ENCODE measurements at regions not wholly inside any gene's neighbourhood (a gene's known extent, or its start where the extent isn't known, plus 50 kb on each side); places are given as distances from the start of the nearest gene placed in this dataset.

DNA sequence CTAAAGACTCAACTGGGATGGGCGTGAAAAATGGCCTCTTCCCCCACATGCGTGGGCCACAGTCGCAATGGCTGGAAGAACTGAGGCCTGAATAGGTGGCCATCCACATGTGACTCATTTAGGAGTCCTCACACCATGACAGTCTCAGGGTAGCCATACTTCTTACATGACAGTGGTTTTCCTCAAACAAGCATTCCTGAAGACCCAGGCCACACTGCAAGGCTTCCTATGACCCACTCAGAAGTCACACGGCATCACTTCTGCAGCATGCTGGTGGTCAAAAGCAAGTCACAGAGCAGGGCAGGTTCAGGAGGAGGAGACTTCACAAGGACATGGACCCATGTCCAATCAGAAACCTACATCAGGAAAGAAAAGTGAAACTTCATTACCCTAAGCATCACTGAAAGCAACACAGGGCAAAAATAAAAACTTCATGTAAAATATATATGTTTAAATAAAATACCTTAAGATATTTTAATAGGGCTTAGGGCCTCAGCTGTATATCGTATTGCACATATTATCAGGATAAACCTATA lies 257.1 kb downstream of the OPA1 start:
- WGBS, 2 donors: 93 to 98% methylated on average over 5 of the region's 5 CpGs
- Histone ChIP-seq H3K36me3 (no peaks in the 10 kb centered on the region), H3K9me3 (no peaks in the 10 kb centered on the region), H3K4me3 (no peak overlapping the region), H3K4me1 (peaks cover 0 to 28% (median 14%) of the 10 kb centered on the region in 4 donors), H3K27me3 (peaks cover 0 to 2% of the 10 kb centered on the region in 2 donors), H3K27ac (no peak overlapping the region)
- TF ChIP-seq EP300 (IDR thresholded peaks at IDR 0.05) (no peak), POLR2A (IDR thresholded peaks at IDR 0.05) (no peak)
- TF ChIP-seq, protein P1, sequence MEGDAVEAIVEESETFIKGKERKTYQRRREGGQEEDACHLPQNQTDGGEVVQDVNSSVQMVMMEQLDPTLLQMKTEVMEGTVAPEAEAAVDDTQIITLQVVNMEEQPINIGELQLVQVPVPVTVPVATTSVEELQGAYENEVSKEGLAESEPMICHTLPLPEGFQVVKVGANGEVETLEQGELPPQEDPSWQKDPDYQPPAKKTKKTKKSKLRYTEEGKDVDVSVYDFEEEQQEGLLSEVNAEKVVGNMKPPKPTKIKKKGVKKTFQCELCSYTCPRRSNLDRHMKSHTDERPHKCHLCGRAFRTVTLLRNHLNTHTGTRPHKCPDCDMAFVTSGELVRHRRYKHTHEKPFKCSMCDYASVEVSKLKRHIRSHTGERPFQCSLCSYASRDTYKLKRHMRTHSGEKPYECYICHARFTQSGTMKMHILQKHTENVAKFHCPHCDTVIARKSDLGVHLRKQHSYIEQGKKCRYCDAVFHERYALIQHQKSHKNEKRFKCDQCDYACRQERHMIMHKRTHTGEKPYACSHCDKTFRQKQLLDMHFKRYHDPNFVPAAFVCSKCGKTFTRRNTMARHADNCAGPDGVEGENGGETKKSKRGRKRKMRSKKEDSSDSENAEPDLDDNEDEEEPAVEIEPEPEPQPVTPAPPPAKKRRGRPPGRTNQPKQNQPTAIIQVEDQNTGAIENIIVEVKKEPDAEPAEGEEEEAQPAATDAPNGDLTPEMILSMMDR (IDR thresholded peaks at IDR 0.05): no peak
- DNase-seq (ENCODE audit: low spot score in 2 of 2): no peak

DNA sequence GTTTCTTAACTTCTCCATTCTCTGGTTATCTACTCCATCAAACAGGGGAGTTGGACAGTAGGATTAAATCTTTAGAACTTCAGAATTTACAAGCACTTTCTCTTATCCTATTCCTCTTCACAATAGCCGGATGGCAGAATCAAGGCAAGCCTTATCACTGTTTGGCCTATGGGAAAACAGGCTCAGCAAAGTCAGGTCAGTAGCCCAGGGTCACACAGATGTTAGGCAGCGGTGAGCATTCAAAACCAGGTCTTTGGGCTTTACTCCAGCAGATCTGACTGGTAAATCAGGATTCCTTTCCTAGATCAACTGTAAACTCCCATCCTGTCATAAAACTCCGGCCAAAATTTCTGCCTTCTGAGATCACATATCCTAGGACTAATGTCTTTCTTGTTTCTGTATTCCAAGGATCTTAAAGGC lies 258.4 kb downstream of the OPA1 start:
- no peak for DNase-seq (ENCODE audit: low spot score in 2 of 2)
- WGBS, 2 donors: 56 to 60% methylated on average over 3 of the region's 3 CpGs
- H3K9me3 ChIP-seq: no peaks in the 10 kb centered on the region
- no peak overlapping the region for H3K4me3 ChIP-seq
- H3K36me3 ChIP-seq: no peaks in the 10 kb centered on the region
- no peak for TF ChIP-seq EP300 (IDR thresholded peaks at IDR 0.05)
- TF ChIP-seq, protein P1 (IDR thresholded peaks at IDR 0.05): no peak
- no peak for TF ChIP-seq POLR2A (IDR thresholded peaks at IDR 0.05)
- H3K27me3 ChIP-seq: no peaks in the 10 kb centered on the region
- H3K4me1 ChIP-seq: peaks cover 0 to 28% (median 14%) of the 10 kb centered on the region in 4 donors
- H3K27ac ChIP-seq: peak overlapping the region in 2 of 4 donors; percentile 55 to 74

DNA sequence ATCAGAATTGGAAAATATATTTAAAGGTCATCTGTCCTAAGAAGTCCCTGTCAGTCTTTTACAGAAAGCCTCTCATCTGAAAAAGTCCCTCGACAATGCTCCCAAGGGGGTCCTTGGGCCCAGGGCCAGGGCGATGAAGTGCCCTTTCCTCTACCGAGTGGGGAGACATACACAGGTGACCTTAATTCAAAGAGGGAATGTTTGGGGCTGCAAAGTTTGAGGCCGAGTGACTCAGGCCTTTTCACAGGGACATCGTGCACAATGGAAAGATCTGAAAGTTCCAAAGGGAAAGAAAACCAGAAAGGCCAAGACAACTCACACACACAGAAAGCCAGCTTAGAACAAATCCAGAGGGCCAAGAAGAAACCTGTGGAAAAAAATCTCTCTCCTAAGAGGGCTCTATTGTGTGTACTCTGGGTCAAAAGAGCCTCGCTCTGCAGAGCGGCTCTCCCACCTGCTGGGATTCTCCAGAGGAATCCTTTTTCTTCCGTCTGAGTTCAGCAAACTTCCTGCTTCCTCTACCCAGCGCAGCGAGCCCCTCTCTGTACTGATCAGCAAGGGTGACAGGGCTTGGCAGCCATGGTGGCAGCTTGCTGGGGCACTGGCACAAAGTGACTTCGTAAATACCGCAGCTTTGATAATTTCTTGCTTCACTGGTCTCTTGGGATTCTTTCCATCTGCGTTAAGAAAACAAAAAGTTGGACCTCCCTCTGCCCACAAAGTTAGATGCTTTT lies 259.1 kb downstream of the OPA1 start:
- no peak overlapping the region for H3K4me3 ChIP-seq

DNA sequence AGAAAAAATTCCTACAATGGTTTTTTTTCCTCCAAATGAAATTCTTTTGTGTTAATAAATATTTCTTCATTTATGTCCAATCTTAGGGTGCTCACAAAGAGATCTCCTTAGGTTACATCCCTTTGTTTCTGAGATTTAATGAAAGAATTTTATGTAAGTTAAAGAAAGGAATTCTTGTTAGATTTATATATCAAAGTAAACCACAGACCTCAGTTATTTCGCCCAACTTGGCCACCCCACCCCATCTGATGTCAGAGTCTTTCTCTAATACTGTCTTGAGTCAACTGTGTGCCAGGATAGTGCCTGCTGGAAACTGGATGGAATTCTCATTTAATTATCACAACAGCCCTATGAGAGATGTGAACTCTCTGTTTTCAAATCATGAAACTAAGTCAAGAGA lies 259.9 kb downstream of the OPA1 start:
- no peaks in the 10 kb centered on the region for H3K36me3 ChIP-seq
- H3K27ac ChIP-seq: peak overlapping the region in 1 of 4 donors; percentile 74
- no peaks in the 10 kb centered on the region for H3K9me3 ChIP-seq
- no peaks in the 10 kb centered on the region for H3K27me3 ChIP-seq
- TF ChIP-seq POLR2A (IDR thresholded peaks at IDR 0.05) (no peak), EP300 (IDR thresholded peaks at IDR 0.05) (no peak)
- TF ChIP-seq, protein P1 (IDR thresholded peaks at IDR 0.05): no peak
- DNase-seq (ENCODE audit: low spot score in 2 of 2): no peak
- H3K4me1 ChIP-seq: peaks cover 0 to 28% (median 14%) of the 10 kb centered on the region in 4 donors
- WGBS, 2 donors: 22 to 44% methylated on average over 1 of the region's 1 CpG
- H3K4me3 ChIP-seq: no peak overlapping the region

More for the DNA sequence above, 259.1 kb downstream of the OPA1 start:
- H3K27ac ChIP-seq: peak overlapping the region in 2 of 4 donors; percentile 55 to 74
- WGBS, 2 donors: 19 to 25% methylated on average over 13 of the region's 13 CpGs
- H3K27me3 ChIP-seq: no peaks in the 10 kb centered on the region
- H3K36me3 ChIP-seq: no peaks in the 10 kb centered on the region
- DNase-seq (ENCODE audit: low spot score in 2 of 2): no peak
- peaks cover 0 to 28% (median 14%) of the 10 kb centered on the region in 4 donors for H3K4me1 ChIP-seq
- H3K9me3 ChIP-seq: no peaks in the 10 kb centered on the region
- TF ChIP-seq EP300 (IDR thresholded peaks at IDR 0.05) (no peak), POLR2A (IDR thresholded peaks at IDR 0.05) (no peak)
- TF ChIP-seq, protein P1 (IDR thresholded peaks at IDR 0.05): no peak

DNA sequence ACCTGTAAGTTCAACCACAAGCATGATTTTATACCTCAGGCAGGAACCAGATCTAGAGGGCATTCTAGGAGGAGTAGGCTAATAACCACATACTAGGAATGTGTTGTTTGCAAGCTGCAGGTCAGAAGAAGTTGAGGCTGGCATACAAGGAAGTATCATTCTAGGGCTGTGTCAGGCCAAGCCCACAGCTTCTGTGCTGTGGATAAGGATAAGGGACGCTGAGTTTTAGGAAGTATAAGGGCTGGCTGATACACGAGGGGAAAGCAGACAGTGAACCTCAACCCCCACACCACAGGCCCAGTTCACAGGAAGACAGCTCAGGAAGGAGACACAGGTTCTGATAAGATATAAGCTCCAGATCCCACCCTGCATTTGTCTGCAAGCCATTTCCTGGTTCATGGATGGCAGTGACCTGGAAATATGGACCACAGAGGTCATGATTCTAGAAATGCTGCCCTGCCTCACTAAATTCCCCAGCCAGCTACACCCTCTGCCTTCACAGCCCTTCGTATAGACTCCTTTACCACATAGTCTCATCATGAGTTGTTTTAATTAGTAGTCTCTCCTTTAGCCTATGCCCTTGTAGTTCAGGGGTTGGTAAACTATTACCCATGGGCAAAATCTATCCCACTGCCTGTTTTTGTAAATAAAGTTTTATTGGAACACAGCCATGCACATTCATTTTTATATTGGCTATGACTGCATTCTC lies 260.7 kb downstream of the OPA1 start:
- WGBS, 2 donors: 73 to 81% methylated on average over 3 of the region's 3 CpGs
- no peak for DNase-seq (ENCODE audit: low spot score in 2 of 2)
- Histone ChIP-seq H3K27ac (peak overlapping the region in 1 of 4 donors; percentile 6), H3K9me3 (no peaks in the 10 kb centered on the region), H3K36me3 (no peaks in the 10 kb centered on the region), H3K4me1 (peaks cover 0 to 33% (median 14%) of the 10 kb centered on the region in 4 donors), H3K27me3 (no peaks in the 10 kb centered on the region), H3K4me3 (no peak overlapping the region)
- TF ChIP-seq POLR2A (IDR thresholded peaks at IDR 0.05) (no peak), EP300 (IDR thresholded peaks at IDR 0.05) (no peak)
- TF ChIP-seq, protein P1 (IDR thresholded peaks at IDR 0.05): no peak
